Neural progenitor cell (in vitro differentiated cells): ENCODE measurements at regions not wholly inside any gene's neighbourhood (a gene's known extent, or its start where the extent isn't known, plus 50 kb on each side); places are given as distances from the start of the nearest gene placed in this dataset.

Experiments used
- DNase-seq: peaks from one replicate; pipeline ENCODE4 v3.0.0-alpha.2; 2016; ENCODE audit warnings: low spot score
- H2AFZ ChIP-seq: fragments of 200-600 bp; sonication (generic); replicated peaks from 2 replicates; pipeline ENCODE4 v1.6.1; 2016; ENCODE audit warnings: antibody characterized with exemption
- H3F3A ChIP-seq: fragments of 200-600 bp; sonication (generic); 2 replicates; pipeline ENCODE4 v1.6.1; 2016; ENCODE audit warnings: antibody characterized with exemption, low read depth
- H3K27ac ChIP-seq: fragments of 200-600 bp; sonication (generic); 2 replicates; pipeline ENCODE4 v1.5.1; 2016; ENCODE audit warnings: mild to moderate bottlenecking
- H3K27me3 ChIP-seq: fragments of 200-600 bp; sonication (generic); 2 replicates; pipeline ENCODE4 v1.6.1; 2016; ENCODE audit warnings: mild to moderate bottlenecking, moderate library complexity
- H3K36me3 ChIP-seq: fragments of 200-600 bp; sonication (generic); 2 replicates; pipeline ENCODE4 v1.5.1; 2016
- H3K4me1 ChIP-seq: fragments of 200-600 bp; sonication (generic); 2 replicates; pipeline ENCODE4 v1.6.1; 2016; ENCODE audit warnings: mixed run types
- H3K4me2 ChIP-seq: fragments of 200-600 bp; sonication (generic); 2 replicates; pipeline ENCODE4 v1.6.1; 2016
- H3K4me3 ChIP-seq: fragments of 200-600 bp; sonication (generic); 2 replicates; pipeline ENCODE4 v1.5.1; 2016
- H3K79me2 ChIP-seq: fragments of 200-600 bp; sonication (generic); 2 replicates; pipeline ENCODE4 v1.6.1; 2016; ENCODE audit warnings: low read depth
- H3K9ac ChIP-seq: fragments of 200-600 bp; sonication (generic); 2 replicates; pipeline ENCODE4 v1.6.1; 2016
- H3K9me3 ChIP-seq: fragments of 200-600 bp; sonication (generic); 2 replicates; pipeline ENCODE4 v1.5.1; 2016; ENCODE audit warnings: low read depth
- H4K20me1 ChIP-seq: fragments of 200-600 bp; sonication (generic); 2 replicates; pipeline ENCODE4 v1.6.1; 2016; ENCODE audit warnings: low read depth
- H3K27ac Mint-ChIP-seq: 3 replicates; pipeline ENCODE4 v1.8.0; 2021; ENCODE audit warnings: mixed read lengths
- H3K27me3 Mint-ChIP-seq: 2 replicates; pipeline ENCODE4 v1.8.0; 2022; ENCODE audit warnings: low read depth, mild to moderate bottlenecking, inconsistent platforms, moderate library complexity, mixed read lengths; ENCODE audit not compliant: insufficient read depth
- H3K36me3 Mint-ChIP-seq: 3 replicates; pipeline ENCODE4 v1.8.0; 2021; ENCODE audit warnings: mixed read lengths
- H3K4me1 Mint-ChIP-seq: 3 replicates; pipeline ENCODE4 v1.8.0; 2021; ENCODE audit warnings: mixed read lengths
- H3K4me3 Mint-ChIP-seq: 3 replicates; pipeline ENCODE4 v1.8.0; 2021; ENCODE audit warnings: mild to moderate bottlenecking, moderate library complexity, mixed read lengths
- H3K9me3 Mint-ChIP-seq: 3 replicates; pipeline ENCODE4 v1.8.0; 2020; ENCODE audit warnings: mixed read lengths
- EZH2 ChIP-seq: fragments of 200-600 bp; sonication (generic); IDR thresholded peaks from 2 replicates; pipeline ENCODE4 v1.6.1; 2017; ENCODE audit warnings: antibody characterized with exemption, mild to moderate bottlenecking, moderate library complexity
- EZH2phosphoT487 ChIP-seq: fragments of 200-600 bp; sonication (generic); IDR thresholded peaks from 2 replicates; pipeline ENCODE4 v1.6.1; 2017; ENCODE audit warnings: antibody characterized with exemption
- TF ChIP-seq, protein P1 (sequence below): fragments of 200-600 bp; sonication (generic); IDR thresholded peaks from 2 replicates; pipeline ENCODE4 v1.5.1; 2017; ENCODE audit warnings: antibody characterized with exemption, mild to moderate bottlenecking

- no peaks in the 10 kb centered on the region for H3K36me3 ChIP-seq
- Mint-ChIP-seq H3K36me3 (no peaks in the 10 kb centered on the region), H3K27ac (no peak overlapping the region), H3K27me3 (peaks cover 2% of the 10 kb centered on the region), H3K9me3 (no peaks in the 10 kb centered on the region), H3K4me3 (no peak overlapping the region), H3K4me1 (no peaks in the 10 kb centered on the region)
- no peaks in the 10 kb centered on the region for H3F3A ChIP-seq
- peaks cover under 1% of the 10 kb centered on the region for H3K4me1 ChIP-seq
- no peak overlapping the region for H3K4me3 ChIP-seq
- no peaks in the 10 kb centered on the region for H3K9me3 ChIP-seq
- no peaks in the 10 kb centered on the region for H3K79me2 ChIP-seq
- no peak overlapping the region for H3K9ac ChIP-seq
- no peaks in the 10 kb centered on the region for H4K20me1 ChIP-seq
- H3K27me3 ChIP-seq = no peaks in the 10 kb centered on the region
- no peak for TF ChIP-seq EZH2phosphoT487
- no peak for TF ChIP-seq EZH2
- TF ChIP-seq, protein P1, sequence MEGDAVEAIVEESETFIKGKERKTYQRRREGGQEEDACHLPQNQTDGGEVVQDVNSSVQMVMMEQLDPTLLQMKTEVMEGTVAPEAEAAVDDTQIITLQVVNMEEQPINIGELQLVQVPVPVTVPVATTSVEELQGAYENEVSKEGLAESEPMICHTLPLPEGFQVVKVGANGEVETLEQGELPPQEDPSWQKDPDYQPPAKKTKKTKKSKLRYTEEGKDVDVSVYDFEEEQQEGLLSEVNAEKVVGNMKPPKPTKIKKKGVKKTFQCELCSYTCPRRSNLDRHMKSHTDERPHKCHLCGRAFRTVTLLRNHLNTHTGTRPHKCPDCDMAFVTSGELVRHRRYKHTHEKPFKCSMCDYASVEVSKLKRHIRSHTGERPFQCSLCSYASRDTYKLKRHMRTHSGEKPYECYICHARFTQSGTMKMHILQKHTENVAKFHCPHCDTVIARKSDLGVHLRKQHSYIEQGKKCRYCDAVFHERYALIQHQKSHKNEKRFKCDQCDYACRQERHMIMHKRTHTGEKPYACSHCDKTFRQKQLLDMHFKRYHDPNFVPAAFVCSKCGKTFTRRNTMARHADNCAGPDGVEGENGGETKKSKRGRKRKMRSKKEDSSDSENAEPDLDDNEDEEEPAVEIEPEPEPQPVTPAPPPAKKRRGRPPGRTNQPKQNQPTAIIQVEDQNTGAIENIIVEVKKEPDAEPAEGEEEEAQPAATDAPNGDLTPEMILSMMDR = no peak
- H3K4me2 ChIP-seq = no peak overlapping the region
- no peak overlapping the region for H3K27ac ChIP-seq
- no peak overlapping the region for H2AFZ ChIP-seq
- no peak for DNase-seq
Observed at GRCh38 chr2:145199827-145200706, 680.1 kb upstream of the ZEB2 start.

GRCh38 chr2:145199042-145199441, 679.1 kb upstream of the ZEB2 start:
- Histone ChIP-seq H2AFZ (no peak overlapping the region), H3K27me3 (no peaks in the 10 kb centered on the region), H3K79me2 (no peaks in the 10 kb centered on the region), H3K36me3 (no peaks in the 10 kb centered on the region), H3K4me1 (peaks cover 4% of the 10 kb centered on the region), H3F3A (no peaks in the 10 kb centered on the region), H3K27ac (no peak overlapping the region), H4K20me1 (no peaks in the 10 kb centered on the region), H3K4me3 (no peak overlapping the region), H3K9me3 (no peaks in the 10 kb centered on the region), H3K4me2 (no peak overlapping the region), H3K9ac (no peak overlapping the region)
- Mint-ChIP-seq H3K27ac (no peak overlapping the region), H3K4me3 (no peak overlapping the region), H3K9me3 (no peaks in the 10 kb centered on the region), H3K36me3 (no peaks in the 10 kb centered on the region), H3K27me3 (peaks cover under 1% of the 10 kb centered on the region), H3K4me1 (peaks cover 8% of the 10 kb centered on the region)
- no peak for DNase-seq
- TF ChIP-seq EZH2phosphoT487 (no peak), EZH2 (no peak)
- TF ChIP-seq, protein P1 = no peak

DNA sequence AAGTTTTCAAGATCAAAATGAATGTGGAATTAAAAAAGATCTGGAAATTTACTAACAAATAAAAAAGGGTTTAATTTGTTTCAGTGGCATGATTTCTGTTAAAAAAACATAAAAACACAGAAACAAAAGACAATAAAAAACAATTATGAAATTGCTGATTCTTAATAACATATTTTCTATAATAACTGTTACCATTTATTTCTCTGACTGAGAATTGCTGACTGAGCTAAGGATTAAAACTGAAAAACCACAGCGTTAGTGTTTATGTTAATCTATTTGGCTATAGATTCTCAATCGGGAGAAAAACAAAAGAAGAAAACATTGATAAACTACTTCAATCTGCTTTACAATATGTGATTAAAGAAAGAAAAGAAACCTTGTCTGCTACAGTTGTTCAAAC, 678.6 kb upstream of the ZEB2 start:
- Mint-ChIP-seq H3K36me3 (no peaks in the 10 kb centered on the region), H3K27me3 (no peaks in the 10 kb centered on the region), H3K4me1 (peaks cover 8% of the 10 kb centered on the region), H3K27ac (no peak overlapping the region), H3K4me3 (no peak overlapping the region), H3K9me3 (no peaks in the 10 kb centered on the region)
- Histone ChIP-seq H3K4me2 (no peak overlapping the region), H3K4me3 (no peak overlapping the region), H3K27ac (no peak overlapping the region), H3K79me2 (no peaks in the 10 kb centered on the region), H4K20me1 (no peaks in the 10 kb centered on the region), H3K4me1 (peaks cover 4% of the 10 kb centered on the region), H2AFZ (no peak overlapping the region), H3F3A (no peaks in the 10 kb centered on the region), H3K27me3 (no peaks in the 10 kb centered on the region), H3K36me3 (no peaks in the 10 kb centered on the region), H3K9ac (no peak overlapping the region), H3K9me3 (no peaks in the 10 kb centered on the region)
- TF ChIP-seq EZH2phosphoT487 (no peak), EZH2 (no peak)
- TF ChIP-seq, protein P1 = no peak
- DNase-seq = no peak
